Left colon (tissue), 2 donors: ENCODE measurements at regions not wholly inside any gene's neighbourhood (a gene's known extent, or its start where the extent isn't known, plus 50 kb on each side); places are given as distances from the start of the nearest gene placed in this dataset.

Experiments
- ATAC-seq: fragments of 200-7000 bp; cut with Tn5 transposase; one replicate; pipeline ENCODE4 v1.9.1; 2020; ENCODE audit warnings: mild to moderate bottlenecking, moderate library complexity
- DNase-seq, 2 donors: peaks; one replicate each; pipeline ENCODE4 v3.0.0-alpha.2; 2020
- intact Hi-C, 2 donors: fragments of 100-400 bp; cut with DNase I in 1 of 2; cut with micrococcal nuclease in 1 of 2; formaldehyde crosslinking; loops; one replicate each; pipeline versions ENCODE4 v1.11.2 to v1.14.0; 2022; cut with DNase I, micrococcal nuclease
- donor health status: DM: no; HTN: no; CAD: no.
- donor health status: DM: yes; HTN: yes; CAD: no.

- ATAC-seq = no peak
- no peak for DNase-seq
- intact Hi-C loops = no loop called here
Observed at GRCh38 chr2:140178234-140178633, 1398.0 kb upstream of the NXPH2 start.

- intact Hi-C loops = no loop called here
- DNase-seq = no peak
- no peak for ATAC-seq
Observed at GRCh38 chr2:140177086-140177485, 1396.9 kb upstream of the NXPH2 start.

GRCh38 chr2:140173790-140174189 is 1393.6 kb upstream of the NXPH2 start:
- DNase-seq (no peak), ATAC-seq (no peak)
- intact Hi-C loops = no loop called here

- DNase-seq = no peak
- intact Hi-C loops = no loop called here
- ATAC-seq = no peak
Observed at GRCh38 chr2:140164449-140164848, 1384.3 kb upstream of the NXPH2 start.

GRCh38 chr2:140158259-140158658 is 1378.1 kb upstream of the NXPH2 start:
- intact Hi-C loops = no loop called here
- no peak for ATAC-seq
- DNase-seq = no peak

- no peak for ATAC-seq
- intact Hi-C loops = no loop called here
Observed at GRCh38 chr2:140157816-140158215, 1377.6 kb upstream of the NXPH2 start.

GRCh38 chr2:140154706-140155105 is 1374.5 kb upstream of the NXPH2 start:
- ATAC-seq (no peak), DNase-seq (no peak)
- intact Hi-C loops = no loop called here

More at GRCh38 chr2:140157816-140158215, 1377.6 kb upstream of the NXPH2 start:
- DNase-seq = no peak

- DNase-seq (no peak), ATAC-seq (no peak)
- intact Hi-C loops = no loop called here
Observed at GRCh38 chr2:140154271-140154670, 1374.1 kb upstream of the NXPH2 start.

GRCh38 chr2:140144611-140145010 is 1364.4 kb upstream of the NXPH2 start:
- ATAC-seq (no peak), DNase-seq (no peak)
- intact Hi-C loops = no loop called here

GRCh38 chr2:140138736-140139135 is 1358.5 kb upstream of the NXPH2 start:
- intact Hi-C loops = no loop called here
- no peak for ATAC-seq

GRCh38 chr2:140136861-140137260 is 1356.7 kb upstream of the NXPH2 start:
- intact Hi-C loops = no loop called here
- ATAC-seq (no peak), DNase-seq (no peak)

More at GRCh38 chr2:140138736-140139135, 1358.5 kb upstream of the NXPH2 start:
- DNase-seq = no peak

- no peak for DNase-seq
- no peak for ATAC-seq
- intact Hi-C loops = no loop called here
Observed at GRCh38 chr2:140136366-140136765, 1356.2 kb upstream of the NXPH2 start.

- intact Hi-C loops = no loop called here
- ATAC-seq = no peak
- no peak for DNase-seq
Observed at GRCh38 chr2:140128909-140129308, 1348.7 kb upstream of the NXPH2 start.

- no peak for DNase-seq
- intact Hi-C loops = no loop called here
Observed at GRCh38 chr2:140122001-140122400, 1341.8 kb upstream of the NXPH2 start.

GRCh38 chr2:140117386-140117785 is 1337.2 kb upstream of the NXPH2 start:
- intact Hi-C loops = no loop called here
- ATAC-seq (no peak), DNase-seq (no peak)

More at GRCh38 chr2:140122001-140122400, 1341.8 kb upstream of the NXPH2 start:
- no peak for ATAC-seq

- DNase-seq (no peak), ATAC-seq (no peak)
- intact Hi-C loops = no loop called here
Observed at GRCh38 chr2:140108706-140109475, 1328.7 kb upstream of the NXPH2 start.

GRCh38 chr2:140091926-140092325 is 1311.7 kb upstream of the NXPH2 start:
- ATAC-seq (no peak), DNase-seq (no peak)
- intact Hi-C loops = no loop called here

- DNase-seq (no peak), ATAC-seq (no peak)
- intact Hi-C loops = no loop called here
Observed at GRCh38 chr2:140086964-140087363, 1306.8 kb upstream of the NXPH2 start.

- intact Hi-C loops = no loop called here
Observed at GRCh38 chr2:140085674-140086073, 1305.5 kb upstream of the NXPH2 start.

GRCh38 chr2:140079038-140079437 is 1298.8 kb upstream of the NXPH2 start:
- DNase-seq (no peak), ATAC-seq (no peak)
- intact Hi-C loops = no loop called here

More at GRCh38 chr2:140085674-140086073, 1305.5 kb upstream of the NXPH2 start:
- ATAC-seq (no peak), DNase-seq (no peak)

- no peak for DNase-seq
- ATAC-seq = no peak
Observed at GRCh38 chr2:140076164-140076563, 1296.0 kb upstream of the NXPH2 start.

More at GRCh38 chr2:140076164-140076563, 1296.0 kb upstream of the NXPH2 start:
- intact Hi-C loops = no loop called here
